HG03097 (cell line): ENCODE measurements at regions not wholly inside any gene's neighbourhood (a gene's known extent, or its start where the extent isn't known, plus 50 kb on each side); places are given as distances from the start of the nearest gene placed in this dataset.
"Not testable (repeated sequence)": the region's sequence is repeated elsewhere in the genome, so short reads cannot be mapped to it uniquely, and the experiment has no call there.

ENCODE experiments used
- ATAC-seq: cut with Tn5 transposase; IDR thresholded peaks from one replicate; pipeline ENCODE4 v1.9.1; 2021; ENCODE audit not compliant: unreplicated experiment, low FRiP score

- ATAC-seq, result no peak
Measured at GRCh38 chr2:61632276-61633169, 94.4 kb upstream of the XPO1 start.

GRCh38 chr2:61631321-61631720, 93.2 kb upstream of the XPO1 start:
- ATAC-seq, result no peak

- ATAC-seq, result no peak
Measured at GRCh38 chr2:61626827-61627226, 88.7 kb upstream of the XPO1 start.

- no peak for ATAC-seq
Measured at GRCh38 chr2:61623747-61624146, 85.6 kb upstream of the XPO1 start.

GRCh38 chr2:61620244-61621159, 82.3 kb upstream of the XPO1 start:
- no peak for ATAC-seq

- no peak for ATAC-seq
Measured at GRCh38 chr2:61619561-61619960, 81.4 kb upstream of the XPO1 start.

- no peak for ATAC-seq
Measured at GRCh38 chr2:61617610-61618009, 79.5 kb upstream of the XPO1 start.

GRCh38 chr2:61605245-61605644, 67.1 kb upstream of the XPO1 start:
- no peak for ATAC-seq

GRCh38 chr2:61604433-61604832, 66.3 kb upstream of the XPO1 start:
- no peak for ATAC-seq

- not testable (repeated sequence) for ATAC-seq
Measured at GRCh38 chr2:61598515-61599156, 60.5 kb upstream of the XPO1 start.

GRCh38 chr2:61597300-61598289, 59.4 kb upstream of the XPO1 start:
- ATAC-seq, result no peak

- ATAC-seq, result not testable (repeated sequence)
Measured at GRCh38 chr2:61594201-61594600, 56.0 kb upstream of the XPO1 start.

- not testable (repeated sequence) for ATAC-seq
Measured at GRCh38 chr2:61593648-61594047, 55.5 kb upstream of the XPO1 start.

GRCh38 chr2:61590214-61590613, 52.1 kb upstream of the XPO1 start:
- ATAC-seq, result no peak

GRCh38 chr2:61588566-61588965, 50.4 kb upstream of the XPO1 start:
- ATAC-seq, result no peak
